ENCODE measurements at regions not wholly inside any gene's neighbourhood (a gene's known extent, or its start where the extent isn't known, plus 50 kb on each side); places are given as distances from the start of the nearest gene placed in this dataset.

- no peaks in the 10 kb centered on the region for H3K9me3 ChIP-seq (replicated peaks; ENCODE audit: control insufficient read depth, insufficient read depth, low read length)
- H3K9ac ChIP-seq (replicated peaks; ENCODE audit: extremely low read depth, insufficient read depth, low read length) = no peak overlapping the region
- no peaks in the 10 kb centered on the region for H3K9me1 ChIP-seq (replicated peaks; ENCODE audit: control insufficient read depth, extremely low read depth, insufficient read depth, low read length)
- no peak for FAIRE-seq
- POLR2A ChIA-PET = no interaction called here
- no peaks in the 10 kb centered on the region for H3K79me2 ChIP-seq (ENCODE audit: control insufficient read depth, insufficient read depth, low read length)
- no peaks in the 10 kb centered on the region for H3K4me1 ChIP-seq (ENCODE audit: control insufficient read depth, extremely low read depth, insufficient read depth, low read length)
- no peaks in the 10 kb centered on the region for H4K20me1 ChIP-seq (replicated peaks; ENCODE audit: control insufficient read depth, extremely low read depth, insufficient read depth, low read length)
- intact Hi-C loops (cut with micrococcal nuclease) (no loop called here), dilution Hi-C loops (cut with MboI; ENCODE audit: extremely low pct_ligation_motif_present, low sequenced_read_pairs) (no loop called here)
- H3K4me2 ChIP-seq (ENCODE audit: insufficient read depth, low read length) = no peak overlapping the region
- no peak overlapping the region for H3K27ac ChIP-seq (ENCODE audit: insufficient read depth, low read depth, low read length)
- no peak for DNase-seq (ENCODE audit: low read depth, low spot score)
- no TSS peak for BruUV-seq (replicated peaks)
- H2AFZ ChIP-seq (ENCODE audit: low read depth, low read length) = no peak overlapping the region
- CTCF ChIA-PET = interaction anchor here (0.6 kb wide), 1 partner anchor 198 kb away, joined by 3 read pairs; no protein-coding TSS in a partner anchor
- H3K27me3 ChIP-seq (ENCODE audit: control insufficient read depth in 2 of 2, insufficient read depth in 2 of 2, low read length in 2 of 2) = no peaks in the 10 kb centered on the region
- H3K36me3 ChIP-seq (ENCODE audit: control insufficient read depth in 2 of 2, extremely low read depth in 1 of 2, insufficient read depth in 2 of 2, low read length in 2 of 2) = no peaks in the 10 kb centered on the region
- TF ChIP-seq MAX (IDR thresholded peaks at IDR 0.05; ENCODE audit: insufficient read depth, insufficient read length) (no peak), POLR2AphosphoS5 (IDR thresholded peaks at IDR 0.05; ENCODE audit: insufficient read depth, low read depth, low read length) (no peak), EZH2 (IDR thresholded peaks at IDR 0.05; ENCODE audit: borderline replicate concordance, low read depth, low read length, severe bottlenecking) (no peak), CTCF (IDR thresholded peaks at IDR 0.05; ENCODE audit: extremely low read depth in 1 of 2, insufficient read depth in 1 of 2, low read depth in 1 of 2, low read length in 2 of 2) (no peak), JUN (IDR thresholded peaks at IDR 0.05; ENCODE audit: borderline replicate concordance, insufficient read depth, insufficient read length, low read depth) (no peak), MYC (IDR thresholded peaks at IDR 0.05; ENCODE audit: low read depth, low read length) (no peak), GATA2 (IDR thresholded peaks at IDR 0.05; ENCODE audit: insufficient read depth, insufficient read length, low read depth, low read length) (no peak), POLR2A (IDR thresholded peaks at IDR 0.05; ENCODE audit: low read depth, low read length) (no peak), FOS (IDR thresholded peaks at IDR 0.05; ENCODE audit: borderline replicate concordance, insufficient read depth, low read length) (no peak)
- no peak overlapping the region for H3K4me3 ChIP-seq (replicated peaks in 1 of 3; ENCODE audit: insufficient read depth in 1 of 3, low read depth in 1 of 3, low read length in 3 of 3)
Observed at GRCh38 chr9:78507037-78507436, 210.1 kb downstream of the PSAT1 start.
